Colonic mucosa (tissue), 4 donors: ENCODE measurements at regions not wholly inside any gene's neighbourhood (a gene's known extent, or its start where the extent isn't known, plus 50 kb on each side); places are given as distances from the start of the nearest gene placed in this dataset.
"Not testable (repeated sequence)": the region's sequence is repeated elsewhere in the genome, so short reads cannot be mapped to it uniquely, and the experiment has no call there.

ENCODE experiments used
- DNase-seq: peaks from one replicate; pipeline ENCODE4 v3.0.0-alpha.2; 2020
- H3K27ac ChIP-seq: fragments of 200-600 bp; one replicate; pipeline ENCODE4 v1.8.0; 2021
- H3K27me3 ChIP-seq: fragments of 200-600 bp; one replicate; pipeline ENCODE4 v1.8.0; 2021
- H3K36me3 ChIP-seq: fragments of 200-600 bp; one replicate; pipeline ENCODE4 v1.8.0; 2021
- H3K4me1 ChIP-seq: fragments of 200-600 bp; one replicate; pipeline ENCODE4 v1.8.0; 2021; ENCODE audit warnings: mild to moderate bottlenecking
- H3K4me3 ChIP-seq: fragments of 200-600 bp; one replicate; pipeline ENCODE4 v1.8.0; 2021
- H3K9ac ChIP-seq, 2 donors: one replicate each; pipeline ENCODE4 v1.7.0; 2013; ENCODE audit warnings: control low read depth in 2 of 2, low read depth in 2 of 2, low read length in 2 of 2
- H3K9me3 ChIP-seq: fragments of 200-600 bp; one replicate; pipeline ENCODE4 v1.8.0; 2021
- intact Hi-C: fragments of 100-400 bp; cut with DNase I; formaldehyde crosslinking; loops from one replicate; pipeline ENCODE4 v1.14.1; 2022
- TF ChIP-seq, protein P1 (sequence below): fragments of 200-600 bp; IDR thresholded peaks from one replicate; pipeline ENCODE4 v1.8.0; 2022; ENCODE audit warnings: antibody characterized with exemption, mild to moderate bottlenecking
- donor health status: healthy.
- donor health status: DM: no; HTN: no; CAD: no.
- donor health status: DM: no; HTN: no; CAD: no.

DNA sequence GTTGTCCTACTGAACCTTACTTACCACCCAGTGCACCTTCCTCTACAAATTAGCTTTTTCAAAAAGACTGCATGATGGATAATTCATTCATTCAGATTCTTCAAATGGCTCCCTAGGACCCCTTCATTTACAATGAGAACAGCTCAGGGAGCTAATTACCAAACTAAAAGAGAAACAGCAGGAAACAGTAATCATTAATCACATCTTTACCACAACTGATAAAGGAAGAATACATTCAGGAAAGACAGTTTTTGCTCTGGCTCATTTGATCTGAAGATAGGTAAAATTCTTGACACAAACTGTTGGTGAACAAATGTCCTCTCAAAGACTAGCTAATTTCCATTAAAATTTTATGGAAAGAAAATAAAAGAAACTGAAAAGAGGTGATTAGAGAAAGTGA lies 1652.7 kb upstream of the LRRTM3 start:
- no peak for DNase-seq
- TF ChIP-seq, protein P1, sequence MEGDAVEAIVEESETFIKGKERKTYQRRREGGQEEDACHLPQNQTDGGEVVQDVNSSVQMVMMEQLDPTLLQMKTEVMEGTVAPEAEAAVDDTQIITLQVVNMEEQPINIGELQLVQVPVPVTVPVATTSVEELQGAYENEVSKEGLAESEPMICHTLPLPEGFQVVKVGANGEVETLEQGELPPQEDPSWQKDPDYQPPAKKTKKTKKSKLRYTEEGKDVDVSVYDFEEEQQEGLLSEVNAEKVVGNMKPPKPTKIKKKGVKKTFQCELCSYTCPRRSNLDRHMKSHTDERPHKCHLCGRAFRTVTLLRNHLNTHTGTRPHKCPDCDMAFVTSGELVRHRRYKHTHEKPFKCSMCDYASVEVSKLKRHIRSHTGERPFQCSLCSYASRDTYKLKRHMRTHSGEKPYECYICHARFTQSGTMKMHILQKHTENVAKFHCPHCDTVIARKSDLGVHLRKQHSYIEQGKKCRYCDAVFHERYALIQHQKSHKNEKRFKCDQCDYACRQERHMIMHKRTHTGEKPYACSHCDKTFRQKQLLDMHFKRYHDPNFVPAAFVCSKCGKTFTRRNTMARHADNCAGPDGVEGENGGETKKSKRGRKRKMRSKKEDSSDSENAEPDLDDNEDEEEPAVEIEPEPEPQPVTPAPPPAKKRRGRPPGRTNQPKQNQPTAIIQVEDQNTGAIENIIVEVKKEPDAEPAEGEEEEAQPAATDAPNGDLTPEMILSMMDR = no peak
- no peaks in the 10 kb centered on the region for H3K4me1 ChIP-seq
- H3K4me3 ChIP-seq = no peak overlapping the region
- no peaks in the 10 kb centered on the region for H3K9me3 ChIP-seq
- intact Hi-C loops = no loop called here
- no peaks in the 10 kb centered on the region for H3K36me3 ChIP-seq
- H3K27ac ChIP-seq = no peak overlapping the region
- H3K9ac ChIP-seq = no peak overlapping the region
- no peaks in the 10 kb centered on the region for H3K27me3 ChIP-seq

DNA sequence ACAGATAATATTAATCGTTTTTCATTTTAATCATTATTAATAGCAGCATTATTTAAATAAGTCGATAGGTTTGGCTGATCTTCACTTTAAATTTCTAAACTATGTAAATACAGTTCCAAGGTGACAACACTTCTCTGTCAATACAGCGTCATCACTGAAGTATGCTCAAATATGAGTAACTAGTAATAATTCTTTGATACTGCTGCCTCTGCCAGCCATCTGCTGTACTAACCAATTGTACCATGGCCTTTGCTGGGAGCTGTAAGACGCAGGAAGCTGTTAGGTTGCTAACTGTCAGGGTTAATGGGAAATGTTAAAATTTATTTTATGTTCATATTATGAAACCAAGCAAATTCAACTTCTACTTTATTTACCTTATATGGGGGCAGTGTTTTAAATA lies 1650.5 kb upstream of the LRRTM3 start:
- TF ChIP-seq, protein P1 = no peak
- no peaks in the 10 kb centered on the region for H3K27me3 ChIP-seq
- H3K9ac ChIP-seq = no peak overlapping the region
- no peaks in the 10 kb centered on the region for H3K36me3 ChIP-seq
- H3K9me3 ChIP-seq = no peaks in the 10 kb centered on the region
- H3K4me1 ChIP-seq = no peaks in the 10 kb centered on the region
- no peak for DNase-seq
- no peak overlapping the region for H3K27ac ChIP-seq
- no peak overlapping the region for H3K4me3 ChIP-seq
- intact Hi-C loops = no loop called here

DNA sequence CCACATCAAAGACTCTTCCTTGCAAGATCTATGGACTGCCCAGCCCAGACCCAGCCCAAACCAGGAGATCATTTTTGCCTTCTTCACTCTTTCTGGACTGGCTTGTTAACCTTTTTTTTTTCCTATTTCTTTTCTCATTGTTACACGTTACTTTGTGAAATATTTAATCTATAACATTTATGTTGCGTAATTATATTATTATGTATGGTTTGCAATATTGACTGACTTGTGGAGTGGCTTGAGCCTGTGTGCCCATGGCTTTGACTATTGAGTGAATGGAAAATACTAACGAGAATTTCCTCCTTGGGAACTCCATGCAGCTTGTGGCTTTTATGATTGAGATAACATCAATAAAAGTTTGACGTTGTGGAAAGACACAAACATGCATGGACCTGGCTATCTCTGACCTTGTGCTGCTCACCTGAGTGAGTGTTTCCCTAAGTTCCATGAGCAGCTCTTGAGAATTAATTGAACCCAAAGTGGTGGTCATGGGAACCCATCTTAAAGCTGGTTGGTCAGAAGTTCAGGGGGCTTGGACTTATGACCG lies 1641.3 kb upstream of the LRRTM3 start:
- Histone ChIP-seq H3K9me3 (no peaks in the 10 kb centered on the region), H3K4me3 (no peak overlapping the region), H3K36me3 (no peaks in the 10 kb centered on the region), H3K4me1 (no peaks in the 10 kb centered on the region), H3K9ac (no peak overlapping the region), H3K27ac (peak overlapping the region; percentile 1), H3K27me3 (no peaks in the 10 kb centered on the region)
- peak; percentile 21 for DNase-seq
- TF ChIP-seq, protein P1 = no peak
- intact Hi-C loops = no loop called here

DNA sequence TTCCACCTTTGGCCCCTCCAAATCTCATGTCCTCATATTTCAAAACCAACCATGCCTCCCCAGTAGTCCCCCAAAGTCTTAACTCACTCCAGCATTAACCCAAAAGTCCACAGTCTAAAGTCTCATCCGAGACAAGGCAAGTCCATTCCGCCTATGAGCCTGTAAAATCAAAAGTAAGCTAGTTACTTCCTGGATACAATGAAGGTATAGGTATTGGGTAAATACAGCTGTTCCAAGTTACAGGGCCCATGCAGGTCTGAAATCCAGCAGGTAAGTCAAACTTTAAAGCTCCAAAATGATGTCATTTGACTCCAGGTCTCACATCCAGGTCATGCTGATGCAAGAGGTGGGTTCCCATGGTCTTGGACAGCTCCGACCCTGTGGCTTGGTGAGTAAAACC lies 1640.1 kb upstream of the LRRTM3 start:
- peak; percentile 26 for DNase-seq
- H3K4me3 ChIP-seq, H3K9me3 ChIP-seq, H3K27ac ChIP-seq, H3K4me1 ChIP-seq, H3K27me3 ChIP-seq, H3K9ac ChIP-seq, H3K36me3 ChIP-seq, intact Hi-C loops: not testable (repeated sequence)

DNA sequence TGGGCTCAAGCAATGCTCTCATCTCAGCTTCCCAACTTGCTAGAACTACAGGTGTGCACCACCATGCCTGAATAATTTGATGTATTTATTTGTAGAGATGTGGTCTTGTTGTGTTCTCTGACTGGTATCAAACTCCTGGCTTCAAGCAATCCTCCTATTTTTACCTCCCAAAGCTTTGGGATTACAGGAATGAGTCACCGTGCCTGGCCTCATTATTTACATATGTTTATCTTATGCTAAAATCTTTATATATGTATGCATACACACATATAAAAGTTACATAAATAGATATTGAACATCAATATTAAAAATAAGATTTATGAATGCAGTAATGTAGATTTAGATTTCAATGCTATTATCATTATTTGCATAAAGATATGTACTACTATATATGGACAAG lies 1634.5 kb upstream of the LRRTM3 start:
- DNase-seq = no peak
- TF ChIP-seq, protein P1 = no peak
- no peaks in the 10 kb centered on the region for H3K4me1 ChIP-seq
- H3K9me3 ChIP-seq = no peaks in the 10 kb centered on the region
- no peaks in the 10 kb centered on the region for H3K27me3 ChIP-seq
- intact Hi-C loops = no loop called here
- H3K4me3 ChIP-seq = no peak overlapping the region
- H3K9ac ChIP-seq = no peak overlapping the region
- no peak overlapping the region for H3K27ac ChIP-seq
- no peaks in the 10 kb centered on the region for H3K36me3 ChIP-seq

DNA sequence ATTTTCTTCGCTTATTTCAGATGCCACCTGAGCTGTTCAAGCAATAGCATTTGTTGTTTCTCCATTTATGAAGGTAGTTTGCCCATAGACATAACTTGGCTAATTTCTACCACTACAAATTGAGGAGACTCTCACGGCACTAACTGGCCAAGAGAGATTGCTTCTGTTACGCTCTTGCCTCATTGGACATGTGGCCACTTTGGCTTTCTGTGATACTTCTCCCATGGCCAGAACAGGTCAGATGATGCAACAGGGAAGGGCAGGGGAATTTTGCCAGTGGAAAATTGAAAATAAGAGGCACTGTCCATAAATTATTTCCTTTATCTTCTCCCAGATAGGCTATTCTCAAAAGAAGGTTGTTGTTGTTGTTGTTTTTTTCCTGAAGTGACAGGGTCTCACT lies 1633.3 kb upstream of the LRRTM3 start:
- H3K9ac ChIP-seq = no peak overlapping the region
- DNase-seq = no peak

More for the DNA sequence above, 1633.3 kb upstream of the LRRTM3 start:
- intact Hi-C loops = no loop called here
- H3K27me3 ChIP-seq = no peaks in the 10 kb centered on the region
- H3K9me3 ChIP-seq = no peaks in the 10 kb centered on the region
- H3K4me1 ChIP-seq = no peaks in the 10 kb centered on the region
- no peaks in the 10 kb centered on the region for H3K36me3 ChIP-seq
- no peak overlapping the region for H3K27ac ChIP-seq
- TF ChIP-seq, protein P1 = no peak
- no peak overlapping the region for H3K4me3 ChIP-seq
